HG03095 (cell line): ENCODE measurements at regions not wholly inside any gene's neighbourhood (a gene's known extent, or its start where the extent isn't known, plus 50 kb on each side); places are given as distances from the start of the nearest gene placed in this dataset.

Experiments used
- ATAC-seq: cut with Tn5 transposase; IDR thresholded peaks from one replicate; pipeline ENCODE4 v1.9.1; 2021; ENCODE audit warnings: moderate library complexity; ENCODE audit not compliant: unreplicated experiment

GRCh38 chr9:87084407-87084806 lies 137.1 kb upstream of the GAS1 start:
- ATAC-seq, result no peak

GRCh38 chr9:87085073-87085472 lies 137.8 kb upstream of the GAS1 start:
- ATAC-seq, result no peak

- no peak for ATAC-seq
Measured at GRCh38 chr9:87085521-87085920, 138.2 kb upstream of the GAS1 start.

GRCh38 chr9:87086221-87086818 lies 139.0 kb upstream of the GAS1 start:
- ATAC-seq, result no peak

GRCh38 chr9:87087197-87087596 lies 139.9 kb upstream of the GAS1 start:
- no peak for ATAC-seq

- no peak for ATAC-seq
Measured at GRCh38 chr9:87088192-87088591, 140.9 kb upstream of the GAS1 start.

- no peak for ATAC-seq
Measured at GRCh38 chr9:87088621-87089365, 141.5 kb upstream of the GAS1 start.

GRCh38 chr9:87089506-87089905 lies 142.2 kb upstream of the GAS1 start:
- no peak for ATAC-seq

GRCh38 chr9:87089929-87090328 lies 142.6 kb upstream of the GAS1 start:
- no peak for ATAC-seq

GRCh38 chr9:87093777-87094176 lies 146.5 kb upstream of the GAS1 start:
- no peak for ATAC-seq

GRCh38 chr9:87095951-87096350 lies 148.6 kb upstream of the GAS1 start:
- ATAC-seq, result no peak

GRCh38 chr9:87096506-87096905 lies 149.2 kb upstream of the GAS1 start:
- ATAC-seq, result no peak

GRCh38 chr9:87097238-87097637 lies 149.9 kb upstream of the GAS1 start:
- no peak for ATAC-seq

- no peak for ATAC-seq
Measured at GRCh38 chr9:87099407-87099806, 152.1 kb upstream of the GAS1 start.

GRCh38 chr9:87100001-87100400 lies 152.7 kb upstream of the GAS1 start:
- no peak for ATAC-seq

GRCh38 chr9:87102126-87102525 lies 154.8 kb upstream of the GAS1 start:
- ATAC-seq, result no peak

GRCh38 chr9:87107072-87107471 lies 159.8 kb upstream of the GAS1 start:
- no peak for ATAC-seq

- no peak for ATAC-seq
Measured at GRCh38 chr9:87108661-87109060, 161.4 kb upstream of the GAS1 start.

- ATAC-seq, result no peak
Measured at GRCh38 chr9:87109231-87109631, 161.9 kb upstream of the GAS1 start.

- no peak for ATAC-seq
Measured at GRCh38 chr9:87109851-87110250, 162.5 kb upstream of the GAS1 start.

GRCh38 chr9:87111010-87111409 lies 163.7 kb upstream of the GAS1 start:
- ATAC-seq, result no peak

GRCh38 chr9:87112656-87113055 lies 165.3 kb upstream of the GAS1 start:
- no peak for ATAC-seq

- ATAC-seq, result no peak
Measured at GRCh38 chr9:87113874-87114273, 166.6 kb upstream of the GAS1 start.
